Neural progenitor cell (in vitro differentiated cells): ENCODE measurements at regions not wholly inside any gene's neighbourhood (a gene's known extent, or its start where the extent isn't known, plus 50 kb on each side); places are given as distances from the start of the nearest gene placed in this dataset.

Experiments
- EZH2 ChIP-seq: fragments of 200-600 bp; sonication (generic); IDR thresholded peaks from 2 replicates; pipeline ENCODE4 v1.6.1; 2017; ENCODE audit warnings: antibody characterized with exemption, mild to moderate bottlenecking, moderate library complexity
- EZH2phosphoT487 ChIP-seq: fragments of 200-600 bp; sonication (generic); IDR thresholded peaks from 2 replicates; pipeline ENCODE4 v1.6.1; 2017; ENCODE audit warnings: antibody characterized with exemption
- TF ChIP-seq, protein P1 (sequence below): fragments of 200-600 bp; sonication (generic); IDR thresholded peaks from 2 replicates; pipeline ENCODE4 v1.5.1; 2017; ENCODE audit warnings: antibody characterized with exemption, mild to moderate bottlenecking

DNA sequence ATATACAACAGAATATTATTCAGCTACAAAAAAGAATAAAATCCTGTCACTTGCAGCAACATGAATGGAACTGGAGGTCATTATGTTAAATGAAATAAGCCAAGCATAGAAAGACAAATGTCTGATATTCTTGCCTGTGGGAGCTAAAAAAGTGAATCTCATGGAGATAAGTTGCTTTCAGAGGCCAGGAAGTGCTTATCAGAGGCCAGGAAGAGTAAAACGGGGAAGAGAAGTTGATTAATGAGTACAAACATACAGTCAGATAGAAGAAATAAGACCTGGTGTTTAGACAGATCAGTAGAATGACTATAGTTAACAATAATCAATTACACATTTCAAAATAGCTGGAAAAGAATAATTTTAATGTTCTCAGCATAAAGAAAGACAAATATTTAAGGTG is 54.4 kb upstream of the CPHXL start:
- TF ChIP-seq, protein P1, sequence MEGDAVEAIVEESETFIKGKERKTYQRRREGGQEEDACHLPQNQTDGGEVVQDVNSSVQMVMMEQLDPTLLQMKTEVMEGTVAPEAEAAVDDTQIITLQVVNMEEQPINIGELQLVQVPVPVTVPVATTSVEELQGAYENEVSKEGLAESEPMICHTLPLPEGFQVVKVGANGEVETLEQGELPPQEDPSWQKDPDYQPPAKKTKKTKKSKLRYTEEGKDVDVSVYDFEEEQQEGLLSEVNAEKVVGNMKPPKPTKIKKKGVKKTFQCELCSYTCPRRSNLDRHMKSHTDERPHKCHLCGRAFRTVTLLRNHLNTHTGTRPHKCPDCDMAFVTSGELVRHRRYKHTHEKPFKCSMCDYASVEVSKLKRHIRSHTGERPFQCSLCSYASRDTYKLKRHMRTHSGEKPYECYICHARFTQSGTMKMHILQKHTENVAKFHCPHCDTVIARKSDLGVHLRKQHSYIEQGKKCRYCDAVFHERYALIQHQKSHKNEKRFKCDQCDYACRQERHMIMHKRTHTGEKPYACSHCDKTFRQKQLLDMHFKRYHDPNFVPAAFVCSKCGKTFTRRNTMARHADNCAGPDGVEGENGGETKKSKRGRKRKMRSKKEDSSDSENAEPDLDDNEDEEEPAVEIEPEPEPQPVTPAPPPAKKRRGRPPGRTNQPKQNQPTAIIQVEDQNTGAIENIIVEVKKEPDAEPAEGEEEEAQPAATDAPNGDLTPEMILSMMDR: no peak
- TF ChIP-seq EZH2 (no peak), EZH2phosphoT487 (no peak)
